ENCODE measurements at regions not wholly inside any gene's neighbourhood (a gene's known extent, or its start where the extent isn't known, plus 50 kb on each side); places are given as distances from the start of the nearest gene placed in this dataset.
"Not testable (repeated sequence)": the region's sequence is repeated elsewhere in the genome, so short reads cannot be mapped to it uniquely, and the experiment has no call there.

DNA sequence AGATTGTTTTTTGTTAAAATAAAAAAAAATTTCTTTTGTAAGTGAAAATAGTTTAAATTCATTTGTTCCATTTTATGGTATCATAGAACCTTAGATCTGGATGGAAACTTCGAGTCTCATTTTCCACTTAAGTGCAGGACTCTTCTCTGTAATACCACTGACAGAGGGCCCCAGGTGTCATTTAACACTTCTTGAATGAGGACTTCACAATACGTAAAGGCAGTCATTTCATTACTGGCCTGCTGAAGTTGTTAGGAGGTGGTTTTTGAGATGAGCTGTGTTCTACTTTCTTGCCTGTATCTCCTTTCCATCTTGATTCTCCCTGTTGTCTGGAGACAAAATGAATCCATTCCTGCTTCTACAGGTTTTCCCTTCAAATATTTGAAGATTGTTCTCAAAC is 455.3 kb downstream of the DMRT2 start:
- no peak for DNase-seq

DNA sequence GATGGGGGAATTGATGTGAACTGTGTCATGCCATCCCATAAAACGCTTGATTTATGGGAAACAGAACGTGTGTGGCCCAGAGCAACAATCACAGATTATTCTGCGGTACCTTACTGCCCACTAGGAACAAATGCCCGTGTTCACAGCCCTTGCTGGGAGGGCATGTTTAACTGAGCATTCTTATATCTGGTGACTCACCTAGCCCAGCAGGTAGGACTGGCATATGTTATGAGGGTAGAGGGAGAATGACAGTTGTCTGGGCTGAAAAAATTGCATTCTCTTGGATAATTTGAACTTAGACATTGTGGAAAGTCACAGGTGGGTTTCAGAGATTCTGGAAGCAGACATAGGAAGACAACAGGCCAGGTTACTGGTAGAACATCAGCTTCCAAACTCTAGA is 460.6 kb downstream of the DMRT2 start:
- DNase-seq, result no peak

DNA sequence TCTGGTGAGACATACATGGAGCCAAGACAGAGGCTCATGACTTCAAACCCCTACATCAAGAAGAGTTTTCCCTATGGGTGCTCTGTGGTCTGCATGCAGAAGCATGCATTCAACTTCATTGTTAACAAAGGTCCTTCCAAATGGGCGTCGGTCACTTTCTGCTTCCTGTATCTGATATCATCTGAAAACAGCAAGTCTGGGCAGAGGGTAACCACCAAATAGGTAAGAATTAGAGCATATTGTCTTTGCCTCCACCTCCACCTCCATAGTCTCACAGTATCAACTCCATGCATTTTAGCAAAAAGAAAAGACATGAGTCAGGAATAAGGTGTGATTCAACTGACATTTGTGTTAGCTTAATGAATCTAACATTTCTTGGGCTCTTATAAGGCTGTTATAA is 462.9 kb downstream of the DMRT2 start:
- no peak for DNase-seq

DNA sequence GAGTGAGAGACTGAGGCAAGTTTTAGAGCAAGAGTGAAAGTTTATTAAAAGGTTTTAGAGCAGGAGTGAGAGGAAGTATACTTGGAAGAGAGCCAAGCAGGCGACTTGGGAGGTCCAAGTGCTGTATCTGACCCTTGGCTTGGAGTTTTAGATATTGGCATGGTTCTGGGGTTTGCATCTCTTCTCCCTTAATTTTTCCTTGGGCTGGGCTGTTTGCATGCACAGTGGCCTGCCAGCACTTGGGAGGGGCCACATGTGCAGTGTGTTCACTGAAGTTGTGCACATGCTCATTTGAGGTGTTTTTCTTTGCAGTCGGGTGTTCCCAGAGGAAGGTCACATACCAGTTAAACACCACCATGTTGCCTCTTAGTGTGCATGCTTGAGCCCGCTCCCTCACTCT is 464.1 kb downstream of the DMRT2 start:
- DNase-seq, result no peak

DNA sequence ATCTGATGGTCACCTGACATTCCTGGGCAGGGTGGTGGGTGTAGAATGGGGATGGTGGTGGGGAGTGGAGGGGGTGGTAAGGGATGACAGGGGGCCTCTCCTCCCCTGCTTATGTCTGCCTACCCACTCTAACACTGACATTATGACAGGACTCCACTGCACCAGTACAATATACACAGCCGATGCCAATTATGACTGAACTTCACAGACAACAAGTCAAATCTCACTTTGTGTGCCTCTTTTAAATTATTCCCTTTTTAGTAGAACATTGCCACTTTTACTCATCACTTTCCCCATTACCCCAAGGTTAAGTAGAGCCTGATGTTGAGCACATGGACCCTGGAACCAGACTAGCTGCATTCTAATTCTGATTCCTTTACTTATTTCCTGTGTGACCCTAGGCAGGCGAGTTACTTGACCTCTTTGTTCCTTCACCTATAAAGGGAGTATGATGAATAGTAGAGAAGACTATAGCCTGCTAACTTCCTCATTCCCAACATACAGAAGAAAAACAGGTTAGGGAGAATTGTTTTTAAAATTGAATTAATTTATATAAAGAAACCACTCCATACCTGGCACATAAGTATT is 464.7 kb downstream of the DMRT2 start:
- no peak for DNase-seq

DNA sequence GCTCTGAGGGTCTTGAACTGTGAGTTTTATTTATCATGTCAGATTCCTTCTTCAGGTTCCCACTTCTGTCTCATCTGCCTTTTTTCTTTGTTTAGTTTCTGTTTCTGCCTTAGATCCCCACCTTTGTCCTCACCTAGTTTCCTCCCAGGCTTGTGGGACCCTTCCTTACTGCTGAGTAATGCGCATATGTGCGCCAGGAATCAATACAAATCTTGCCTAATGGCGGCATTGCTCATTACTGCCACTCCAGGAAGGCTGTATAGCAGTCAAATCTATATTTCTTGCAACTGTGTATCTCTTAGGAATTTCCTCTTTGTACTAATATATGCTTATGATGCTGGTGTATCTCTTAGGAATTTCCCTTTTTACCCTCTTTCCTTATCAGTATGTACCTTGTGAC is 465.4 kb downstream of the DMRT2 start:
- no peak for DNase-seq

DNA sequence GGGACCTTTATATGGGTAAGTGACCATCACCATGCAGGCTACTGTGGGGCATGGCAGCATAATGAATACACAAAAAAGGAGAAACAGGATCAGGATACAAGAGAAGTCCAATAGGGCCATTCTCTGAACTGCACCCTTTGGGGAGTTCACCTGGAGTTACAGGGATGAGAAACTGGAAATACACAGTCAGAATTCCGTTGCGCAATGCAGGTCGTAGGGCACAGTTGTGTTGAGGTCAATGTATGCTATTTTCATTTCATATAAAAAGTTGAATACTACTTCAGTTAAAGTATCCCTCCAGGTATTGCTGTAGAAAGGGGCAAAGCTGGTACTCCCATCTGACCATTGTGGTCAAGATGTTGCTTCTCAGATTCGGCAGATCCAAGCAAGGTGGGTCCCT is 471.4 kb downstream of the DMRT2 start:
- no peak for DNase-seq

DNA sequence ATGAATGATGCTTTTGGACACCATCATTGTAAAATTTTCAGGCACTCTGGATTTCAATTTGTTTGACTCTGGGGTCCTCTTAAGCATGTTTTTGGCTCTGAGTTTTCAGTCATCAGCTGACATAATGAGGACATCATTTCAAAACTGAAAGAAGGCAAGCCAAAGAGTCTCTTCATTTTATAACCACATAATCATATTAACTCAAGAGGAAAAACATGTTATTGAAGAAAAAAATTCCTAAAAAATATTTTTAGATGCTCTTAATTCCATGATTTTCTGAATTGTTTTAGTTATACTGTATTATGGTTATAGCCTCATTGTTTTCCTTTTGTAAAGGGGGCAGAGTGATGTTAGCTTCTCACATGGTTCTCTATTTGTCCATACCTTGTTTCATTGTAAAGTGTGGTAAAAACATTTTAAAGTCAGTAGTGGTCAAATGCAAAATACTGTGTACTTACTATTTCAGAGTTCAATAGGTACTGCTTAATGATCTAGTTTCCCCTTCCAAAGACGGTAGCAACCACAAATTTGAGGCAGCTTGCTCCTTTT is 472.1 kb downstream of the DMRT2 start:
- DNase-seq, result no peak

DNA sequence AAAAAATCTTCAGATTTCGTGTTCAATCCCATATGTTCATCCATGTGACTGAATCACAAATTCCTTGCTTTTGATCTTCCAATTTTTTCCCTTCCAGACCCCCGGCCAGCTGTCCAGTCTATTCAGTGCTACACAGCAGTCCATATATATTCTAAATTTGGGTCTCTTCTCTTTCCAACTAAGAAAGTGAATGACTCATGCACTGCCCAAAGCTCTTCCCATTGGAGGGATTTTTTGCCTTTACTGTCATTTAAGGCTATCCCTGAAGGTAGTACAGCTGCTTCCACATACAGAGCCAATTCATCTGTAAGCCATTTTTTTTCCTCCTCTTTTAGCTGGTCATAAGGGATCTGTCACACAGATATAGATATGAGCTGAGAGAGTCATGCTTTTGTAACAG is 478.3 kb downstream of the DMRT2 start:
- DNase-seq, result no peak

DNA sequence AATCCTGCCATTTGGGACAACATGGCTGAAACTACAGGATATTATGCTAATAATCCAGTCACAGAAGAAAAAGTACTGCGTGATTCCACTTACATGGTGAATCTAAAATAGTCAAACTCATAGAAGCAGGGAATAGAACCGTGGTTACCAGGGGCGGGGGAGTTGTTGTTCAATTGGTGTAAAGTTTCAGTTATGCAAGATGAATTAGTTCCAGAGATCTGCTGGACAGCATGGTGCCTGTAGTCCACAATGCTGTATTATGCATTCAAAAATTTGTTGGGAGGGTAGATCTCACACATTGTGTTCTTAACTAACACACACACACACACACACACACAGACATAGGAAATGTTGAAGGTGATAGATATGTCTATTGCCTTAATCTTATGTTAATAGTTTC is 480.5 kb downstream of the DMRT2 start:
- no peak for DNase-seq

DNA sequence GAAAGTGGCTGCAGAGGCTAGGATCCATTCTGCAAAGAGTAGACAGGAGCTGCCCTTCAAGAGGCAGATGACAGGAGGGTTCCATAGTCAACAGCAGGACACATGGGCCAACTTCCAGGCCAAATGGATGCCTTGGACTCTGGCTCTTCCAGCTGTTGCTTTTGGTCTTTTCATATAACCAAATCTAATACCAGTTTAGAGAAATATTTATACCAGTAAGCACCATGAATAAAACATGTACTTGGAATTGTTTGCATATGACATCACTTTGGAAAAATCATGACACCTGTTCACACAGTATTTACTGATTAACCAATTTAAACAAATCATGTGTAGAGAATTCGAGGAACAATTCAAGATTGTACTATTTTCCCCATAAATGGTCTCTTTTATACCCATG is 481.3 kb downstream of the DMRT2 start:
- no peak for DNase-seq

DNA sequence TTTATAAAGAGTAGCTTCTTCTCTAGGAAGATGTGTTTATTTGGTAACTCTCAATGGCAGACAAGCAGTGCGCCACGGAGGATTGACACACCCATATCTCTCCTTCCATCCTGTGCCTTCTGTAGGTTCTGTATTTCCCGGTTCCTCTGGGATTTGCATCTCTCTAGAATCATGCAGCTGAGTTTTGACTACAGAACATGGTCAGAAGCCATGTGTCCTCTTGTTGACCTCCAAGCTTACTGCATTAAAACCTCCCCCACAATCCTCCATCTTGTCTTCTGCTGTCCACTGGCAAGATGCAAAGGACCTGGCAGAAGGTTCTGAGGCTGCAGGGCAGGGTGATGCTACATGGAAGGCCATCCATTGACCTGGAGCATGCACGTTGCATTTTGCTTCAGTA is 482.0 kb downstream of the DMRT2 start:
- no peak for DNase-seq

DNA sequence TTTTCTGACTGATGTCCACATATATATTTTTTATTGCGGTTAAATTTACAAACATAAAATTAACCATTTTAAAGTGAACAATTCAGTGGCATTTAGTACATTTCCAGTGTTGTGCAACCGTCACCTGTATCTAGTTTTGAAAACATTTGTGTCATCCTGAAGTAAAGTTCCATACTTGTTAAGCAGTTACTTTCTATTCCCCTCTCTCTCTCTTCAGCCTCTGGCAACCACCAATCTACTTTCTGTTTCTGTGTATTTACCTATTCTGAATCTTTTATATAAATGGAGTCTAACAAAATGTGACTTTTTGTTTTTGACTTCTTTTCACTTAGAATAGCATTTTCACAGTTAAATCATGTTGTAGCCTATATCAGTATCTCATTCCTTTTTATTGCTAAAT is 480.1 kb upstream of the SMARCA2 start:
- DNase-seq, result no peak

DNA sequence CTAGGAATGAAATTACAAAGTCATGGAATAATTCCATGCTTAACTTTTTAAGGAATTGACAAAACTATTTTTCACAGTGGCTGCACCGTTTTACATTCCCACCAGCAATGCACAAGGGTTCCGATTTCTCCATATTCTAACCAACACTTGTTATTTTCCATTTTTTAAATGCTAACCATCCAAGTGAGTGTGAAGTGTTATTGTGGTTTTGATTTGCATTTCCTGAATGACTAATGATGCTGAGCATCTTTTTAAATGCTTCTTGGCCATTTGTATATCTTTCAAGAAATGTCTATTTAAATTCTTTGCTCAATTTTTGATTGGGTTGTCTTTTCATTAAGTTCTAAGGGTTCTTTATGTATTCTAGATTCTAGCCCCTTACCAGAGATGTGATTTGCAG is 479.5 kb upstream of the SMARCA2 start:
- DNase-seq, result no peak

DNA sequence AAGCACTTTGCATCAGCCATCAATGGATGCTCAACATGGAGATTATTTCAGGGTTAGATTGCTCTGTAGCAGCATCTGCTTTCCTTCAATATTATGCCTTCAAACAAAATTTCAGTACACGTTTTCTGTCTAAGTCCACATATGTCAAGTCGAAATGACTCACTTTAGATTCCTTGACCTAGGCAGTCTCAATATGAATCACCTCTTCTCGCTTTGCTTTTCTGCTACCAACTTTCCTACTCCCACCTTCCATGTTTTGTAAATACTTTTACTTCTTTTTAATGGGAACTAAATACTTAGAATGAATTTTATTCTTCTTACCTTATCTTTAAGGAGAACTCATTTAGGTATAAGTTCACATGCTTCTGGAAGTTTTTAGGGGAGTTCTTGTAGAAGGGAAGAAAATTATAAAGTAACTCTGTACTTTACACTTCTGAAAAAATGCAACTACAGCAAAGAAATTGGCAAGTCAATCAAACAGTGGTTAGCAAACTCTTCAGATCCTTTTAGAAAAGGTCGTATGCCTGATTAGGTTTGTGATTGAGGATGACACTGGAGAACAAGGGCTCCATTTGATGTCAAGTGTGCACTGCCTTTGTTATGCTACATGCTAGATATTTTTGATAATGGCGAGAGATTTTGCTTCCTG is 478.5 kb upstream of the SMARCA2 start:
- no peak for DNase-seq

DNA sequence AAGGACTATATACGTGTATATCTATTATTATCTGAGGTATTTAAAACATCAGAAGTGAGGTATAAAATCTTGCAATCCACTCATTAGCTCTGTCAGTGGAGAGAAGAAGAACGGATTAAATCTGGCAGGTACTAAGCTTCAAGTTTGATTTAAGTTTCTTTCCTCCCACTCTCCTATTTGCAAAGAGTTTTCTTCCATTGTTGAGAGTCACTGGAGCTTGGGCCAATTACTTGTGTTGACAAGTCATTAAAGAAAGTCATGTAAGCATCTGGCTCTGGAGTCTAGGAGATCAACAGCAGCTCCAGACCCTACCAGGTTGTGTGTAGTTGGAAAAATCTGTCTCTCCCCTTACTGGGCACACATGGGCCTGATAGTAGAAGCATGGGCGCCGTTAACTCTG is 476.8 kb upstream of the SMARCA2 start:
- DNase-seq, result no peak

DNA sequence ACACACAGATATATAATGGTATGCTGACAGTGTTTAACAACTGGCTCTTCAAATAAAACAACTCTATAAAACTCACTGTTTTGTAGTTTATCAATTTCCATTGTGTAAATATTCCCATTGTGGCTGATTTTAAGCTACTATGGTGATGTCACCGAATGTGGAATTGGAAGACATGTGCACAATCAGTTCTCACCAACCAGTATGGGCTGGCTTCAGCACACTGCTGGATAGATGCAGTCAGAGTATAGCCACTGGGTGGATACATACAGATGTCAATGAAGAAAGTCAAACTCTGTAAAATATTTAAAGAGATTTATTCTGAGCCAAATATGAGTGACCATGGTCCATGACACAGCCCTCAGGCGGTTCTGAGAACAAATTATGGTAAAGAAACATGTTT is 475.9 kb upstream of the SMARCA2 start:
- DNase-seq, result no peak

DNA sequence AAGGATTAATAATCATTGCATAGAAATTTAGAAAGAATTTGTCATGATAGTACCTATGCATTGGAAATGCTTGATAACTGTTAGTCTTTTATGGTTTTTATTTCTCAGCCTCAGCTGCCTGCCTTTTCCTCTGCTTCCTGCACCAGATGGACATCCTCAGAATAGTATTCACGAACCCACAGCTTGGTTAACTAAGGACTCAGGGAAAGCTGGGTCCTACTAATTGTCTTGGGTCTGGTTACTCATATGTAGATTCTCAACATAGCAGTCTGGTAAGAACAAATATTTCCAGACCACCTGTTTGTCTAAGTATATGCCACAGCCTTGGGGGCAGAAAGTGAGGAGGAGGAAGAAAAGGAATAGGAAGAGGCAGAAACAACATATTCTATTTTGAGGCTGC is 464.5 kb upstream of the SMARCA2 start:
- DNase-seq, result no peak

DNA sequence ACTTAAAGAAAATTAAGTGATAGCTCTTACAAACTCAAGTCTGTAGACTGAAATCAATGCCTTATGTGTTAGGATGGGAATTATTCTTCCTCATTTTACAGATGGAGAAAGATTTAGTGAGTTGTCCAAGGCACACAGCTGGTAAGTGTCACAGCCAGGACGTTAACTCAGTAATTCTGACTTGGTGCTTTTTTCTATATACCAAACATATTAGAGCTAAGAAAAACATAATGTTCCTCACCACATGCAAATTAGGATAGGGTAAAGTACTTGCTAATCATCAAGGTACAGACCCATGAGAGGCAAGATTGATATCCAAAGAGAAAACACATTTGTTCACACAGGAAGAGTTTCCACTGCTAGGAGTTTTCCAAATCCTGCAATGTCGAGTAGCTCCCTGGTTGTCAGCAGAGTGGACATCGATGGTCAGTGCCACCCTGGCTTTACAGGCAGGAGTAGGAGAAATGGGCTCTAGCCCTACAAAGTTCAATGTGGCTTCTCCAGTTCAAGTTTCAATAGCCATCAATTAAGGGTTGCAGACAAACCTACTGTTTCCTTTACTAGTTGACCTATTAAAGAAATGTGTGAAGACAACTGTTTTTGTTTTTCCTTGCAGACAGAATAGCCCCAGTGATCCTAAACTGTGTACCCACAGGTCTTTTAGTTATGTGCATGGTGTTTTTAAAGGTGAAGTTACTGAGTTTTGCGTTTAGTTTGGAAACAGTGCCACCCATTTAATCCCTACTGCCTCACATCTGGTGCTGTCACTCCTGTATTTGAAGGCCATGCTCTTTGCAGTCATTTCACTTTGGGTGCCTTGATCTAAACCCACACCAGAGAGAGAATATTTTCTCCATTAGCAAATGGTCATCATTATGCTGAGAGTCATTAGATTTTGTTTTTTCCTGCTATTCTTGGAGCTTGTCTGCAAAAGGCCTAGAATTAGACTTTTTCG is 460.8 kb upstream of the SMARCA2 start:
- no peak for DNase-seq

DNA sequence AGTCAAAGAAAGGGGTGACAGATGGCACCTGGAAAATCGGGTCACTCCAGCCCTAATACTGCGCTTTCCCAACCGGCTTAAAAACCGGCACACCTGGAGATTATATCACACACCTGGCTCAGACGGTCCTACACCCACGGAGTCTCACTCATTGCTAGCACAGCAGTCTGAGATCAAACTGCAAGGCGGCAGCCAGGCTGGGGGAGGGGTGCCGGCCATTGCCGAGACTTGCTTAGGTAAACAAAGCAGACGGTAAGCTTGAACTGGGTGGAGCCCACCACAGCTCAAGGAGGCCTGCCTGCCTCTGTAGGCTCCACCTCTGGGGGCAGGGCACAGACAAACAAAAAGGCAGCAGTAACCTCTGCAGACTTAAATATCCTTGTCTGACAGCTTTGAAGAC is 456.5 kb upstream of the SMARCA2 start:
- not testable (repeated sequence) for DNase-seq

DNA sequence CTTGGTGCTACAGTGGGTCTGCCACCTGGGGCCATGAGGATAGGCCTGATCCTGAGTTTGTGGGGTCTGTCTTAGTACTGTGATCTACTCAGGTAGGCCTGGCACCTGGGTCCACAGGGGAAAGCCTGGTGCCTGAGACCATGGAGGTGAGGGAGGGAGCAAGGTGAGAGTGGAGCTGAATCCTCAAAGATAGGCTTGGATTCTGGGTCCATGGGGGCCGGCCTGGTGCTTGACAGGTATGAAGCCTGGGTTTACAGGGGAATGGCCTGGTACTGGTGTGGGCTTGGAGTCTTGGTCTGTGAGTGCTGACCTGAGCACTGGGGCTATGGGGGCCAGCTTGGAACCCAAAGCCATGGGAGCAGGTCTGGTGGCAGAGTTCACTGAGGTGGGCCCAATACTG is 439.2 kb upstream of the SMARCA2 start:
- DNase-seq, result no peak

DNA sequence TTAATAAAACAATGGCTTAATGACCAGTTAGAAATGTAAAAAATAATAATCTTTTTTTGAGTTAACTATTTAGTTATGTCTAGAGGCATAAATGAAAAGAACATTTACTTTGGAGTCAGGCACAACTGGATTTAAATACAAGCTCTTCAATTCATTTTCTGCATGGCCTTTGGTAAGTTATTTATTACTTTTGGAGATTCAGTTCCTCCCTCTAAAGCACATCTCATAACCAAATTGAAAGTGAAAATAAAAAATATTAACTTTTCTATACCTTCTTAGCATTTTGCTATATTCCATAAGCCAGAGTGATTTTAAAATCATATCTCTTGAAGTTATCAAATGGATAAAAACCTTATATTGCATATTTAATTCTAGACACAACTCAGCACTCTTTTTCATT is 434.9 kb upstream of the SMARCA2 start:
- no peak for DNase-seq

DNA sequence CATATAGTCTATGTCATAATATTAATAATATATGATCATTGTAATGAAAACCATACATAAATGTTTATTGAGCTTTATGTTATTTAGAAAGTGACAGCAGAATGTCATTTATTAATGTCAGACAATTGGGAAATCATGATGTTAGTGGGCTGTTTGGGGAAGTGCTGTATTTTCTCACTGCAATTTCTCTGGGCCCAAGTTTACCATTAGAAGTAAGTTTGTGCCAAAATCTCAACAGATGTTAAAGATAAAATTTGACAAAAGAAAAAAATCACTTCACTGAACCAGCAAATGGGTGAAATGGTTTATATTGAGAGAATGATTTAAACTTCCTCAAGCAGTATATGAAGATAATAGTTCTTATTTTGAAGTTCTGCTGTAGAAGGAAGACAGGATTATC is 433.2 kb upstream of the SMARCA2 start:
- DNase-seq, result no peak

DNA sequence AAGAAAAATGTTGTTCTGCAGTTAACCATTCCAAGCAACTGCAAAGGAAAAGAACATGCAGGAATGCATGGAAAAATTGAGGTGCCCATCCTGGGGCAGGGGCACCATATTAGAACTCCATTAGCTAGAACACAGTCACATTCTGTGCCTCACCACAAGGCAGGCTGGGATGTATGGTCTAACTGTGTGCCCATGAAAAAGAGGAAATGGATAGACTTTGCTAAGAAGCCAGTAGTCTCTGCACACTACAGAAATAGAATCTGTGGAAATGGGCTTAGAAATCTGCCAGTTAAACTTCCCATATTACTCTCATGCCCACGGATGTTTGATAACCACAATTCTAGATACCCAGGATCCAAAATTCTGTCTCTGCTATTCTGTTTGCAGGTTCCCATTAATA is 423.8 kb upstream of the SMARCA2 start:
- no peak for DNase-seq
